ENCODE measurements at regions not wholly inside any gene's neighbourhood (a gene's known extent, or its start where the extent isn't known, plus 50 kb on each side); places are given as distances from the start of the nearest gene placed in this dataset.
"Not testable (repeated sequence)": the region's sequence is repeated elsewhere in the genome, so short reads cannot be mapped to it uniquely, and the experiment has no call there.

DNA sequence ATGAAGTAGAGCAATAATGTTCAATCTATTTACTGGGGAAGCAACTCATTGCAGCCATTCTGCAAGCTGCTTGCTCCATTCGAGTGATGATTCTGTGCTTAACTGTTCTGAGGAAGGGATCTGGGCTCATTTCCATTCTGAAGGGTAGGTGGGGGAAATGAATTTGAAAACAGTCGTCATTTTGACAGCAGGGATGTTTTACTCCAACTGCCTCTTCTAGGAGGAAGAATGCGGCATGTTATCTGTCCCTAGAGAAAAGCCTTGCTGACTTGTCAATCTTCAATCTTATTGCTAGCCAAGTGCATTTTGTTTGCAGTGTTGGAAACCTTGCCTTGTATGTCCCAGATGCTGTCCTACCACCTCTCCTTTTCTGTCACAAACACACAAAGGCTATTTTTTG is 105.9 kb downstream of the PRDM13 start:
- H3K36me3 ChIP-seq = no peaks in the 10 kb centered on the region
- no peaks in the 10 kb centered on the region for H3K27me3 ChIP-seq
- H3K4me3 ChIP-seq = no peak overlapping the region
- no peaks in the 10 kb centered on the region for H3K9me3 ChIP-seq
- DNase-seq = no peak
- TF ChIP-seq, protein P1, sequence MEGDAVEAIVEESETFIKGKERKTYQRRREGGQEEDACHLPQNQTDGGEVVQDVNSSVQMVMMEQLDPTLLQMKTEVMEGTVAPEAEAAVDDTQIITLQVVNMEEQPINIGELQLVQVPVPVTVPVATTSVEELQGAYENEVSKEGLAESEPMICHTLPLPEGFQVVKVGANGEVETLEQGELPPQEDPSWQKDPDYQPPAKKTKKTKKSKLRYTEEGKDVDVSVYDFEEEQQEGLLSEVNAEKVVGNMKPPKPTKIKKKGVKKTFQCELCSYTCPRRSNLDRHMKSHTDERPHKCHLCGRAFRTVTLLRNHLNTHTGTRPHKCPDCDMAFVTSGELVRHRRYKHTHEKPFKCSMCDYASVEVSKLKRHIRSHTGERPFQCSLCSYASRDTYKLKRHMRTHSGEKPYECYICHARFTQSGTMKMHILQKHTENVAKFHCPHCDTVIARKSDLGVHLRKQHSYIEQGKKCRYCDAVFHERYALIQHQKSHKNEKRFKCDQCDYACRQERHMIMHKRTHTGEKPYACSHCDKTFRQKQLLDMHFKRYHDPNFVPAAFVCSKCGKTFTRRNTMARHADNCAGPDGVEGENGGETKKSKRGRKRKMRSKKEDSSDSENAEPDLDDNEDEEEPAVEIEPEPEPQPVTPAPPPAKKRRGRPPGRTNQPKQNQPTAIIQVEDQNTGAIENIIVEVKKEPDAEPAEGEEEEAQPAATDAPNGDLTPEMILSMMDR (IDR thresholded peaks at IDR 0.05) = no peak
- TF ChIP-seq POLR2A (IDR thresholded peaks at IDR 0.05) = no peak
- no peak overlapping the region for H3K27ac ChIP-seq
- no peaks in the 10 kb centered on the region for H3K4me1 ChIP-seq

DNA sequence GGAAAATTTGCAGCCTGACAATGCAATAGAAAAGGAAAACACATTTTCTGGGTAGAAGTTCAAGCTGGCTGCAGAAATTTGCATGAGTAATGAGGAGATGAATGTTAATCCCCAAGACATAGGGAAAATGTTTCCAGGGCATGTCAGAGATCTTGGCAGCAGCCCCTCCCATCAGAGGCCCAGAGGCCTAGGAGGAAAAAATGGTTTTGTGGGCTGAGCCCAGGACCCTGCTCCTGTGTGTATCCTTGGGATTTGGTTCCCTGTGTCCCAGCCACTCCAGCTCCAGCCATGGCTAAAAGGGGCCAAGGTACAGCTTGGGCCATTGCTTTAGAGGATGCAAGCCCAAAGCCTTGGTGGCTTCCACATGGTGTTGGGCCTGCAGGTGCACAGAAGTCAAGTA is 115.4 kb downstream of the PRDM13 start:
- not testable (repeated sequence) for H3K9me3 ChIP-seq, H3K27me3 ChIP-seq, H3K4me1 ChIP-seq, H3K27ac ChIP-seq, H3K4me3 ChIP-seq, H3K36me3 ChIP-seq, DNase-seq

DNA sequence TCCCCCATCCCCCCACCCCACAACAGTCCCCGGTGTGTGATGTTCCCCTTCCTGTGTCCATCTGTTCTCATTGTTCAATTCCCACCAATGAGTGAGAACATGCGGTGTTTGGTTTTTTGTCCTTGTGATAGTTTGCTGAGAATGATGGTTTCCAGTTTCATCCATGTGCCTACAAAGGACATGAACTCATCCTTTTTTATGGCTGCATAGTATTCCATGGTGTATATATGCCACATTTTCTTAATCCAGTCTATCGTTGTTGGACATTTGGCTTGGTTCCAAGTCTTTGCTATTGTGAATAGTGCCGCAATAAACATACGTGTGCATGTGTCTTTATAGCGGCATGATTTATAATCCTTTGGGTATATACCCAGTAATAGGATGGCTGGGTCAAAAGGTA is 123.6 kb downstream of the PRDM13 start:
- H3K36me3 ChIP-seq, H3K27me3 ChIP-seq, H3K9me3 ChIP-seq, H3K4me3 ChIP-seq, H3K27ac ChIP-seq, H3K4me1 ChIP-seq, DNase-seq: not testable (repeated sequence)

DNA sequence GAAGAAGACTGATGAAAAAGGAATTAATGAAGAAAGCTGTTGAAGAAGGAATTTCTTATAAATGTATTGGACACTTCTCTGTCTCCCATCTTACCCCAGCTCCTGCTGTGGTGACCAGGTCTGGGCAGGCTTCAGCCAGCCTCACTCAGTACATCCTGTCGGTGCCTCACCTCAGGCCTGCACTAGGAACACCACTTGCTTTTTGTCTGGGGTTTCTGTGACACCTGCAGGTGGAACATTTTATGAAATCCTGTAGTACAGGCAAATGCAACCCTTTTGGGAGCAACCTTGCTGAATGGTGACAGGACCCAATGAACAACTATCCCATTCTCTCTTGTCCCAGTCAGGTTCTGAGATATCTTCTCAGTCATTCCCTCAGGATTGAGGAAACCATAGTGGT is 129.7 kb downstream of the PRDM13 start:
- DNase-seq = no peak
- Histone ChIP-seq H3K4me1 (no peaks in the 10 kb centered on the region), H3K27ac (no peak overlapping the region), H3K9me3 (no peaks in the 10 kb centered on the region), H3K4me3 (no peak overlapping the region), H3K36me3 (no peaks in the 10 kb centered on the region), H3K27me3 (no peaks in the 10 kb centered on the region)
- TF ChIP-seq, protein P1 (IDR thresholded peaks at IDR 0.05) = no peak
- no peak for TF ChIP-seq POLR2A (IDR thresholded peaks at IDR 0.05)

DNA sequence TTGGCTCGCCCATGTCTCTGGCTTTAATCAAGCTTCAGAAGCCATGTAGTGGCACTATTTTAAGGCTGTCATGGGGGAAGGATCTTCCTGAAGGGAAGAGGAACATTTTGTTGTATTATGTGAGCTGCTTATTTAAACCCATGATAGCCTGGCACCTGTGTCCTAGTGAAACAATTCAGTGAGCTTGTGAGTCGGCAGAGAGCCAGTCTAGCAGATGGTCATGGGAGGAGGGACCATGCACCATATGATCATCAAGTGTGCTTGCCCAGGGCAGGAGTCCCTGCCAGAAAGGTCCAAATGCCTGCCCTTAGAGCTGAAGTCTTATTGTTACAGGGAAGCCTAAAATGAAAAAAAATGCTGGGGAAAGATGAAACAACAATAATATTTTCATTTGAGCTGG is 132.9 kb downstream of the PRDM13 start:
- Histone ChIP-seq H3K36me3 (no peaks in the 10 kb centered on the region), H3K9me3 (no peaks in the 10 kb centered on the region), H3K4me1 (no peaks in the 10 kb centered on the region), H3K27ac (no peak overlapping the region), H3K4me3 (no peak overlapping the region), H3K27me3 (no peaks in the 10 kb centered on the region)
- DNase-seq = no peak
- TF ChIP-seq POLR2A (IDR thresholded peaks at IDR 0.05) = no peak
- TF ChIP-seq, protein P1 (IDR thresholded peaks at IDR 0.05) = no peak

DNA sequence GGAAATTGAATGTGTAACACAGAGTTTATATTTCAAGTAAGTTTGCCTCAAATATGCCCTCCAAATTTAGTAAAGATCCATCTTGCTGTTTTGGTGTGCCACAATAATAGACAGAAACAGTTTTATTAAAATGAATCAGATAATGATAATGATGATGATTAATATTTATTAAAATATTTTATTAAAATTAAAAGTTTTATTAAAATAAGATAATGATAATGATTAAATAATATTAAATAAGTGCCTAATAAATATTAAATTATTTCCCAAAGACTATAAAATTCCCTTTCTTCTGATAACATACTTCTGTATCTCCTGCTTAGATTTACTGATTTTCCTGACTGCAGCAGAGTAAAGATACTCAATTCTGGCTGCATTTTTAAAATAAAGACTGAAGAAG is 134.5 kb downstream of the PRDM13 start:
- no peak for TF ChIP-seq POLR2A (IDR thresholded peaks at IDR 0.05)
- TF ChIP-seq, protein P1 (IDR thresholded peaks at IDR 0.05) = no peak
- Histone ChIP-seq H3K27ac (no peak overlapping the region), H3K4me3 (no peak overlapping the region), H3K27me3 (no peaks in the 10 kb centered on the region), H3K36me3 (no peaks in the 10 kb centered on the region), H3K4me1 (no peaks in the 10 kb centered on the region), H3K9me3 (no peaks in the 10 kb centered on the region)
- no peak for DNase-seq

DNA sequence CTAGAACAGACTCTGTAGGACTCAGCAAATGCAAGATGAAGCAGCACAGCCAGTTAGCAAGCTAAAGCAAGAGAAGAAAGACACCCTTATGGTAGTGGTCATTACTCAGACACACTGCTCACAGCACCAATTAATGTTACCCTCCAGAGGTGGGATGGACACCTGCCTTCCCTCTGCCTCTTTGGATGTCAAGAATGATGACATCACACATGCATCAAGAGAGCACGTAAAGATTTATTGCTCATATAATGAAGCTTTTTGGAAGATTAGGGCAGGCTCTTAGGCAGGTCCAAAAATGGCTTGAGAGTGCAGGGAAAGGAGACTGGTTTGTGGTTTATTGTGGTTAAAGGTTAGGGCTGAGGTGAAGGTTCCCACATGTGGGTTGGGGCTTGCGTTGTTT is 137.0 kb downstream of the PRDM13 start:
- no peaks in the 10 kb centered on the region for H3K4me1 ChIP-seq
- H3K4me3 ChIP-seq = no peak overlapping the region
- no peak overlapping the region for H3K27ac ChIP-seq
- no peaks in the 10 kb centered on the region for H3K27me3 ChIP-seq
- no peaks in the 10 kb centered on the region for H3K9me3 ChIP-seq
- H3K36me3 ChIP-seq = no peaks in the 10 kb centered on the region
- TF ChIP-seq, protein P1 (IDR thresholded peaks at IDR 0.05) = no peak
- no peak for TF ChIP-seq POLR2A (IDR thresholded peaks at IDR 0.05)
- no peak for DNase-seq
